HG02870 (cell line): ENCODE measurements at regions not wholly inside any gene's neighbourhood (a gene's known extent, or its start where the extent isn't known, plus 50 kb on each side); places are given as distances from the start of the nearest gene placed in this dataset.
"Not testable (repeated sequence)": the region's sequence is repeated elsewhere in the genome, so short reads cannot be mapped to it uniquely, and the experiment has no call there.

Experiments
- ATAC-seq: cut with Tn5 transposase; IDR thresholded peaks from one replicate; pipeline ENCODE4 v1.9.1; 2021; ENCODE audit warnings: mild to moderate bottlenecking, moderate library complexity; ENCODE audit not compliant: unreplicated experiment

- ATAC-seq, result no peak
These were observed 1414.6 kb downstream of the SLITRK1 start for GRCh38 chr13:82467626-82468025.

GRCh38 chr13:82459575-82459974 is 1422.7 kb downstream of the SLITRK1 start:
- not testable (repeated sequence) for ATAC-seq

GRCh38 chr13:82458169-82458568 is 1424.1 kb downstream of the SLITRK1 start:
- ATAC-seq, result no peak

- not testable (repeated sequence) for ATAC-seq
These were observed 1424.7 kb downstream of the SLITRK1 start for GRCh38 chr13:82457548-82457947.

- ATAC-seq, result no peak
These were observed 1434.7 kb downstream of the SLITRK1 start for GRCh38 chr13:82447416-82448077.

- ATAC-seq, result no peak
These were observed 1442.9 kb downstream of the SLITRK1 start for GRCh38 chr13:82439159-82439904.

GRCh38 chr13:82438320-82438719 is 1444.0 kb downstream of the SLITRK1 start:
- ATAC-seq, result no peak

GRCh38 chr13:82436099-82436585 is 1446.1 kb downstream of the SLITRK1 start:
- no peak for ATAC-seq

- no peak for ATAC-seq
These were observed 1449.3 kb downstream of the SLITRK1 start for GRCh38 chr13:82432949-82433348.

- ATAC-seq, result no peak
These were observed 1469.5 kb downstream of the SLITRK1 start for GRCh38 chr13:82412749-82413148.

- no peak for ATAC-seq
These were observed 1475.0 kb downstream of the SLITRK1 start for GRCh38 chr13:82407321-82407720.

- no peak for ATAC-seq
These were observed 1507.6 kb downstream of the SLITRK1 start for GRCh38 chr13:82374719-82375118.

- no peak for ATAC-seq
These were observed 1512.0 kb downstream of the SLITRK1 start for GRCh38 chr13:82370316-82370715.

GRCh38 chr13:82364525-82364924 is 1517.7 kb downstream of the SLITRK1 start:
- no peak for ATAC-seq

- no peak for ATAC-seq
These were observed 1524.0 kb downstream of the SLITRK1 start for GRCh38 chr13:82358284-82358683.

- no peak for ATAC-seq
These were observed 1525.4 kb downstream of the SLITRK1 start for GRCh38 chr13:82356667-82357410.

- no peak for ATAC-seq
These were observed 1537.4 kb downstream of the SLITRK1 start for GRCh38 chr13:82344867-82345266.

- no peak for ATAC-seq
These were observed 1541.2 kb downstream of the SLITRK1 start for GRCh38 chr13:82341116-82341515.

- no peak for ATAC-seq
These were observed 1551.8 kb downstream of the SLITRK1 start for GRCh38 chr13:82330499-82330898.

GRCh38 chr13:82323101-82323500 is 1559.2 kb downstream of the SLITRK1 start:
- ATAC-seq, result no peak

GRCh38 chr13:82305588-82305987 is 1576.7 kb downstream of the SLITRK1 start:
- no peak for ATAC-seq

GRCh38 chr13:82298106-82298505 is 1584.2 kb downstream of the SLITRK1 start:
- ATAC-seq, result no peak
